ENCODE measurements at regions not wholly inside any gene's neighbourhood (a gene's known extent, or its start where the extent isn't known, plus 50 kb on each side); places are given as distances from the start of the nearest gene placed in this dataset.
"Not testable (repeated sequence)": the region's sequence is repeated elsewhere in the genome, so short reads cannot be mapped to it uniquely, and the experiment has no call there.

- H3K27ac ChIP-seq = no peak overlapping the region
- H3K9me3 ChIP-seq = no peaks in the 10 kb centered on the region
These were observed 85.3 kb upstream of the DLX6 start for GRCh38 chr7:96920064-96920463.

GRCh38 chr7:96920713-96921112 is 84.6 kb upstream of the DLX6 start:
- Histone ChIP-seq H3K27me3 (replicated peaks; ENCODE audit: insufficient read depth) (no peaks in the 10 kb centered on the region), H3K4me1 (ENCODE audit: control insufficient read depth in 1 of 2, low read depth in 2 of 2) (no peaks in the 10 kb centered on the region), H3K36me3 (no peaks in the 10 kb centered on the region), H3K27ac (no peak overlapping the region), H3K4me3 (no peak overlapping the region), H3K9me3 (no peaks in the 10 kb centered on the region)
- no peak for ATAC-seq (ENCODE audit: insufficient number of reproducible peaks, low FRiP score, low read depth)
- DNase-seq (ENCODE audit: low spot score) = no peak
- no peak for TF ChIP-seq CTCF (IDR thresholded peaks at IDR 0.05)

More at GRCh38 chr7:96920064-96920463, 85.3 kb upstream of the DLX6 start:
- DNase-seq (ENCODE audit: low spot score) (no peak), ATAC-seq (ENCODE audit: insufficient number of reproducible peaks, low FRiP score, low read depth) (no peak)
- H3K4me1 ChIP-seq (ENCODE audit: control insufficient read depth in 1 of 2, low read depth in 2 of 2) = no peaks in the 10 kb centered on the region
- H3K4me3 ChIP-seq = no peak overlapping the region
- no peaks in the 10 kb centered on the region for H3K36me3 ChIP-seq
- no peak for TF ChIP-seq CTCF (IDR thresholded peaks at IDR 0.05)
- H3K27me3 ChIP-seq (replicated peaks; ENCODE audit: insufficient read depth) = no peaks in the 10 kb centered on the region

GRCh38 chr7:96921231-96921630 is 84.1 kb upstream of the DLX6 start:
- no peak overlapping the region for H3K4me3 ChIP-seq
- no peak for TF ChIP-seq CTCF (IDR thresholded peaks at IDR 0.05)
- no peaks in the 10 kb centered on the region for H3K4me1 ChIP-seq (ENCODE audit: control insufficient read depth in 1 of 2, low read depth in 2 of 2)
- H3K27ac ChIP-seq = no peak overlapping the region
- no peak for ATAC-seq (ENCODE audit: insufficient number of reproducible peaks, low FRiP score, low read depth)
- H3K36me3 ChIP-seq = no peaks in the 10 kb centered on the region
- no peaks in the 10 kb centered on the region for H3K9me3 ChIP-seq
- DNase-seq (ENCODE audit: low spot score) = no peak
- H3K27me3 ChIP-seq (replicated peaks; ENCODE audit: insufficient read depth) = no peaks in the 10 kb centered on the region

- no peak overlapping the region for H3K27ac ChIP-seq
- DNase-seq (ENCODE audit: low spot score) = no peak
These were observed 83.6 kb upstream of the DLX6 start for GRCh38 chr7:96921771-96922170.

GRCh38 chr7:96923345-96923744 is 82.0 kb upstream of the DLX6 start:
- not testable (repeated sequence) for H3K4me3 ChIP-seq; ATAC-seq (ENCODE audit: insufficient number of reproducible peaks, low FRiP score, low read depth); H3K27ac ChIP-seq; H3K9me3 ChIP-seq; DNase-seq (ENCODE audit: low spot score); H3K4me1 ChIP-seq (ENCODE audit: control insufficient read depth in 1 of 2, low read depth in 2 of 2); H3K27me3 ChIP-seq (replicated peaks; ENCODE audit: insufficient read depth); H3K36me3 ChIP-seq

More at GRCh38 chr7:96921771-96922170, 83.6 kb upstream of the DLX6 start:
- Histone ChIP-seq H3K4me1 (ENCODE audit: control insufficient read depth in 1 of 2, low read depth in 2 of 2) (no peaks in the 10 kb centered on the region), H3K36me3 (no peaks in the 10 kb centered on the region), H3K27me3 (replicated peaks; ENCODE audit: insufficient read depth) (no peaks in the 10 kb centered on the region), H3K9me3 (no peaks in the 10 kb centered on the region), H3K4me3 (no peak overlapping the region)
- no peak for TF ChIP-seq CTCF (IDR thresholded peaks at IDR 0.05)
- no peak for ATAC-seq (ENCODE audit: insufficient number of reproducible peaks, low FRiP score, low read depth)

GRCh38 chr7:96927131-96927530 is 78.2 kb upstream of the DLX6 start:
- H3K4me1 ChIP-seq (ENCODE audit: control insufficient read depth in 1 of 2, low read depth in 2 of 2) = no peaks in the 10 kb centered on the region
- no peaks in the 10 kb centered on the region for H3K27me3 ChIP-seq (replicated peaks; ENCODE audit: insufficient read depth)
- DNase-seq (ENCODE audit: low spot score) (no peak), ATAC-seq (ENCODE audit: insufficient number of reproducible peaks, low FRiP score, low read depth) (no peak)
- H3K4me3 ChIP-seq = no peak overlapping the region
- no peaks in the 10 kb centered on the region for H3K36me3 ChIP-seq
- H3K9me3 ChIP-seq = no peaks in the 10 kb centered on the region
- no peak overlapping the region for H3K27ac ChIP-seq
- no peak for TF ChIP-seq CTCF (IDR thresholded peaks at IDR 0.05)

Measured in thoracic aorta (tissue), 2 donors.